ENCODE measurements at regions not wholly inside any gene's neighbourhood (a gene's known extent, or its start where the extent isn't known, plus 50 kb on each side); places are given as distances from the start of the nearest gene placed in this dataset.

DNA sequence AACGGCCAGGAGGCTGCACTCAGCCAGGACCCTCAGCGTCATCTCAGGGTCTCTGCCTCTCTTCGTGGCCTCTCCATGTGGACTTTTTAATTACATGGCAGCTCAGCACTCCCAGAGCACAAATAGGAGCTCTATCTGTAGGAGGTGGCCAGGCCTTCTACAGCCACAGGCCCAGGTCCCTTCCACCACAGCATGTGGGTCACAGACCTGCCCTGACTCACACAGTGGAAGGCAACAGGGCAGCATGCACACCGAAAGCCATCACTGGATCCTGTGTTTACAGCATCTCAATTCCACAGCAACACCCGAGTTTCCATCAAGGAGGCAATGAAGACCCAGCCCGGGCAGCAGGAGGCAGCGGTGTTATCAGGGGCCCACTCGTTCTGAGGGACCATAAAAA, 65.8 kb upstream of the CD93 start:
- no peak for TF ChIP-seq FOXK2 (IDR thresholded peaks at IDR 0.05)
- TF ChIP-seq FOXA1 (IDR thresholded peaks at IDR 0.05), result no peak

All from HEK293T (cell line).